Activated naive CD8-positive, alpha-beta T cell treated with anti-CD3 and anti-CD28 coated beads, Interleukin-2, amount 10 ng/mL, durations not matched to agents 7 days and 5 days (primary cell): ENCODE measurements at regions not wholly inside any gene's neighbourhood (a gene's known extent, or its start where the extent isn't known, plus 50 kb on each side); places are given as distances from the start of the nearest gene placed in this dataset.

ENCODE experiments used
- ATAC-seq: fragments of 150-1000 bp; cut with Tn5 transposase; one replicate; pipeline ENCODE4 v1.10.0; 2021; ENCODE audit warnings: low read depth, moderate library complexity
- POLR2A ChIA-PET: fragments of 350-600 bp; sonication (Branson Sonifier 250); formaldehyde crosslinking; loops from one replicate; lab custom pipeline; 2021; ENCODE audit warnings: antibody characterized with exemption; lab: Charles Lee
- DNase-seq: peaks from one replicate; pipeline ENCODE4 v3.0.0; 2021
- H3K27ac Mint-ChIP-seq: one replicate; pipeline ENCODE4 v1.8.0; 2022; ENCODE audit warnings: mild to moderate bottlenecking, mixed read lengths
- H3K27me3 Mint-ChIP-seq: one replicate; pipeline ENCODE4 v1.8.0; 2022; ENCODE audit warnings: mild to moderate bottlenecking, moderate library complexity, mixed read lengths
- H3K36me3 Mint-ChIP-seq: one replicate; pipeline ENCODE4 v1.8.0; 2021; ENCODE audit warnings: mild to moderate bottlenecking, mixed read lengths
- H3K4me1 Mint-ChIP-seq: one replicate; pipeline ENCODE4 v1.8.0; 2021; ENCODE audit warnings: mixed read lengths
- H3K4me3 Mint-ChIP-seq: one replicate; pipeline ENCODE4 v1.8.0; 2022; ENCODE audit warnings: mild to moderate bottlenecking, moderate library complexity, mixed read lengths
- H3K9me3 Mint-ChIP-seq: one replicate; pipeline ENCODE4 v1.8.0; 2021; ENCODE audit warnings: mixed read lengths

DNA sequence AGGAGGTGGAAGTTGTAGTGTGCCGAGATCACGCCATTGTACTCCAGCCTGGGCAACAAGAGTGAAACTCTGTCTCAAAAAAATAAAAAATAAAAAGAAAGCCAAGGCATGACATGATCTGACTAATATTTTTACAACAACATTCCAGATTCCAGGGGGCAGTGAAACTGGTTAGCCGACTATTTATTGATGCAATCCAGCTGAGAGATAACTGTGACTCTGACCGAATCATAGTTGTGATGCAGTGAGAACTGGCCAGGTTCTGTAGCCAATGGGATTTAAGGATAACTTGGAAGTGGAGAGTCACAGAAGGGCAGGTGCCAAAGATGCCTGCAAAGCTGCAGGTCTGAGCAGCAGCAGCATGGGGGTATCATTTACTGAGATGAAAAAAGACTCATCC, 82.9 kb upstream of the TSHZ2 start:
- POLR2A ChIA-PET = no interaction called here
- ATAC-seq = no peak
- Mint-ChIP-seq H3K27me3 (peaks cover 6% of the 10 kb centered on the region), H3K36me3 (no peaks in the 10 kb centered on the region), H3K9me3 (no peaks in the 10 kb centered on the region), H3K4me1 (no peaks in the 10 kb centered on the region), H3K4me3 (no peak overlapping the region), H3K27ac (no peak overlapping the region)
- no peak for DNase-seq

DNA sequence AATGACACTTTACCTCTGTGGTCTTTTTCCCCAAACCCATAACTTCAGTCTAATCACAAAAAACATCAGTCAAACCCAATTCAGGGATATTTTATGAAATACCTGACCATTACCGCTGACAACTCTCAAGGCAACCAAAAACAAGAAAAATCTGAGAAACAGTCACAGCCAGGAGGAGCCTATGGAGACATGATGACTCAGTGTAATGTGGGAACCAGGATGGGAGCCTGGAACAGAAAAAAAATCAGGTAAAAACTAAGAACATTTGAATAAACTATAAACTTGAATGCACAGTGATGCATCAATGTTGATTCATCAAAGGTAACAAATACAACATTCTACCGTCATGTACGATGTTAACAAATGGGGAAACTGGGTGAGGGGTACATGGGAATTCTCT, 84.1 kb upstream of the TSHZ2 start:
- Mint-ChIP-seq H3K9me3 (no peaks in the 10 kb centered on the region), H3K27me3 (peaks cover 2% of the 10 kb centered on the region), H3K4me1 (no peaks in the 10 kb centered on the region), H3K4me3 (no peak overlapping the region), H3K27ac (no peak overlapping the region), H3K36me3 (no peaks in the 10 kb centered on the region)
- no peak for DNase-seq
- no peak for ATAC-seq
- POLR2A ChIA-PET = no interaction called here

DNA sequence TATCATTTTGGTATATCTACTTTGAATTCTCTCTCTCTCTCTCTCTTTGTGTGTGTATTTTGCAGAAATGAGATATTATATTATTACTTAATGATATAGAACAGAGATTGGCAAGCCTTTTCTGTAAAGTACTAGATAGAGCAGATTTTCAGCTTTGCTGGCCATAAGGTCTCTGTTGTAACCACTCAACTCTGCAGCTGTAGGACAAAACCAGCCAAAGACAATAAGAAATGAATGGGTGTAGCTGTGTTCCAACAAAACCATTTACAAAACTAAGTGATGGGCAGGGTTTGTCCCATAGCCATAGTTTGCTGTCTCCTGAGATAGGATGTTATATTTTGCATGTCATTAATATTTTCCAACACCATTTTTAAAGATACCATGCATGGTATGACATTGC, 91.2 kb upstream of the TSHZ2 start:
- ATAC-seq = no peak
- DNase-seq = no peak
- POLR2A ChIA-PET = no interaction called here
- no peaks in the 10 kb centered on the region for H3K27me3 Mint-ChIP-seq
- H3K36me3 Mint-ChIP-seq = no peaks in the 10 kb centered on the region
- no peaks in the 10 kb centered on the region for H3K4me1 Mint-ChIP-seq
- H3K9me3 Mint-ChIP-seq = peaks cover 2% of the 10 kb centered on the region
- no peak overlapping the region for H3K4me3 Mint-ChIP-seq
- no peak overlapping the region for H3K27ac Mint-ChIP-seq

DNA sequence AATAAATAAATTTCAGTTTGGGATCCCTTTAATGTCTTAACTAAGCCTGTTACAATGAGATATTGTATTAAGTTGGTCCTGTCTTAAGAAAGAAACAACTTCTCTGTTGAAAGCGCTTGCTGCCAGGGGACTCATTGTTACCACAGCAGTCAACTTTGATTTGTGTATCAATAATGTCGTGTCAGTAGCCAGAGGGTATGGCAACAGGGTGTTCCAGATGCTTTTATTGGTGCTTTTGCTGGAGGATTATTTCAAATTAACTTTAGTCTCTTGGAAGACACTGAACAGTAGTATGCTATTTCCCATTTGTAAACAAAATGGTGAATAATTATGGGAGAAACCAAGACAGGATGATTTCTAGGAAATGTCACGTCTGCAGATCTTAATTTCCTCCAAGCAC, 91.9 kb upstream of the TSHZ2 start:
- ATAC-seq (no peak), DNase-seq (no peak)
- Mint-ChIP-seq H3K27ac (no peak overlapping the region), H3K36me3 (no peaks in the 10 kb centered on the region), H3K4me3 (no peak overlapping the region), H3K4me1 (no peaks in the 10 kb centered on the region), H3K27me3 (no peaks in the 10 kb centered on the region), H3K9me3 (peaks cover 2% of the 10 kb centered on the region)
- POLR2A ChIA-PET = no interaction called here

DNA sequence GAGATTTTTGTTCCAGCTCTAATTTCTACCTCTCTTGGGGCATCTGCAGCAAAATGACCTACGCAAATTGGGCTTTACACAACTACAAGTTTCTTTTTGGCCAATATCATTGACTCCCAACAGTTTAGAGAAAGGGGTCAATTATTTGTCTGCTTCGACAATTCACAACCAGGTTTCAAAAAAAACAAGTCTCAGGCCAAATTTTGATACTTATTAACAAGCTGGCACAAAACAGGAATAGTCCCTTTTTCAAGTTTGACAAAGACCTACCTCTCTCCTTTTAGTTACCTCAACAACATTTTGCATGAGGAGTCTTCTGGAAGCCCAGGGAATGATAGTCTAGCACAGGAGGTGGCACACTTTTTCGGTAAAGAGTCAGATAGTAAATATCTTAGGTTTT, 97.9 kb upstream of the TSHZ2 start:
- H3K4me1 Mint-ChIP-seq = no peaks in the 10 kb centered on the region
- no peaks in the 10 kb centered on the region for H3K27me3 Mint-ChIP-seq
- POLR2A ChIA-PET = no interaction called here
- no peaks in the 10 kb centered on the region for H3K36me3 Mint-ChIP-seq
- DNase-seq = no peak
- H3K4me3 Mint-ChIP-seq = no peak overlapping the region
- H3K27ac Mint-ChIP-seq = no peak overlapping the region
- H3K9me3 Mint-ChIP-seq = no peaks in the 10 kb centered on the region
- ATAC-seq = no peak

DNA sequence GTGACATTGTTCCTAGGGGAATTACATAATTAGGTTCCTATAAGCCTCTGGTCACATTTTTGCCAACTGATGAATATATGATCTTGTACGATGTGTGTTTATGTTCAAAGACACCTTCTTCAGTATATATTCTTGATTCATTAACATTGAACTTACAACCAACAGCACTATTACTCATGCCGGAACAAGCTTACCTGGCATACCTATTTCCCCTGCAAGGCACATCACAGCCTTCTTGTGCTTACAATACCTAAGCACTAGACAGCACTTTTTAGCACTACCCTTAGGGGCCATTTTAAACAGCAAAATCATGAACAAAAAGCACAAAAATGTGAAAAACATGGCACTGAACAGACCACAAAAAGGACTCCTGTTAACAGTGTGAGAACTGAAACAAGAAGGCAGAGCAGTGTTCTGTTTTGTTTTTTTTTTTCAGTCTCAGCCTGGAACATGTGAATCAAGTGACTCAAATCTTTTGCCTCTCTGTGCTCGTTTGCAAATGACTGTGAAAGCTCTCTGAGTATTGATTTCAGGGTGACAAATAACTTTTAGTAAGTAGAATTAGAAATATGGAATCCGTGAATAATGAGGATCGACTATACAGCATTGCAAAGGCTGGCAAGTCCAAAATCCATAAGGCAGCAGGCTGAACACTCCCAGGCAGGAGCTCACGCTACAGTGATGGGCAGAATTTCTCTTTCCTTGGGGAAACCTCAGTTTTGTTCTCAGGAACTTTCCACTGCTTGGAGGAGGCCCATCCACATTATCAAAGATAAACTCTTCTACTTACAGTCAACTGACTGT, 102.3 kb upstream of the TSHZ2 start:
- Mint-ChIP-seq H3K27me3 (no peaks in the 10 kb centered on the region), H3K27ac (no peak overlapping the region), H3K9me3 (no peaks in the 10 kb centered on the region), H3K4me3 (no peak overlapping the region), H3K36me3 (no peaks in the 10 kb centered on the region), H3K4me1 (no peaks in the 10 kb centered on the region)
- POLR2A ChIA-PET = no interaction called here
- DNase-seq = no peak
- ATAC-seq = no peak

DNA sequence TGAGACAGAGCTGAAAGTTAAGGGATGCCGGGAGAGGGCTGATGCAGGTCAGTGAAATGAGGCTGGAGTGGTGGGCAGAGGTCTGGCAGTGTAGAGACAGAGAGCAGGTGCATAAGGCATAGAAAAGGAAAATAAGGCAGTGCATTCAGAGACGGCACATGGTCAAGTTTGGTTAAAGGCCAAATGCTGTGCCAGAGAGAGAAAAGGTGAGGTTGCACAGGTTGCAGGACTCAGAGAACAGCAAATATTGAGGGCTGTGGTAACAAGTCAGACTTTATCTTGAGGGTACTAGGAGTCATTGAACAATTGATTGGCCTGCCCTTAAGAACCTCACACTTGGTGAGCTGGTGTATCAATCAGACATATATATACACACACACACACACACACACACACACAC, 102.9 kb upstream of the TSHZ2 start:
- Mint-ChIP-seq H3K36me3 (no peaks in the 10 kb centered on the region), H3K27me3 (no peaks in the 10 kb centered on the region), H3K9me3 (no peaks in the 10 kb centered on the region), H3K4me3 (no peak overlapping the region), H3K27ac (no peak overlapping the region), H3K4me1 (no peaks in the 10 kb centered on the region)
- DNase-seq = no peak
- no peak for ATAC-seq
- POLR2A ChIA-PET = no interaction called here

DNA sequence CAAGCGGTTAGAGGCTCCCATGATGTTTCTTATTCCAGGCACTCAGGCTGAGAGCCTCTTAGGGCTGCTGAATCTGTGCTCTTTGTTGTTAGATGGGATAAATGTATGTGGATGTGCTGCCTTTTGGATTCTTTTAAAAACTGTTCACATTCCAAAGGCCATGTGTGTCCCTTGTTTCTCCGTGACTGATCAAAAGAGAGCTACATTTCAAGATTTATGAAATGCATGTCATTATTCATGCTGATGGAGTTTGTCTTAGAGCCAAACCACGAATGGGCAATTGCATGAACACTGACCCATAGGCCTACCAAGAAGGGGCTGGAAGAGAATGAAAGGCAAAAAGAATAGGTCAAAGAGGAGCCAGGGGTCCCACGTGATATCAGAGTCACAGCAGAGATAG, 104.9 kb upstream of the TSHZ2 start:
- H3K4me3 Mint-ChIP-seq = no peak overlapping the region
- no peak for DNase-seq

DNA sequence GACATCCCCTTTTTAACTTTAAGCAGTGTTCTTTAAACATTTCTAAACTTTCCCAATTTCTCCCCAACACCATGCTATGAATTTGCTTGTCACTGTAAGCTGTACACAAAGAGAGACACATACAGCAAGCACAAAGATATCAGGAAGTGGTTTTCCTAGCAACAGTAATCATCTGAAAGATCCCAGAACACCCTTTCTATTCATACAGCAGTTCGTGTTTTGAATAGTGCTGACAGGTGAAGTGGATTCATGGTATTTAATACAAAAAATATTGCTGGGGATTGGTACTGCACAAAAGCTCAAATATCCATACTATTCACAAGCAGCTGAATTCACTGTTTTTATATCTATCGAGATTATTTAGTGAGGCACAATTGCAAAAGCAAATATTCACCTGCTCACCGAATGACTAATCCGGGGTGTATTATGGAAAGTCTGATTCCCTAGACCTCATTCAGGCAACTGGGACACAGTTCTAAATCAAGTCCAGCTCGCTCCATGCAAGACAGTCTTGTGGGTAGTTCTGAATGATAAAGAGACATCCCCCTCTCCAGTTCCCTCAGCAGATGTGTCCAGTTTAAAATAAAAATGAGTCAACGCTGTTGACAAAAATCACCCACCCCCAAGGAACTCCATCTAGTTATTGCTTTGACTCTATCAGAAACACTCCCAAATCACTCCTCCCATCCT, 107.1 kb upstream of the TSHZ2 start:
- Mint-ChIP-seq H3K27ac (no peak overlapping the region), H3K4me3 (no peak overlapping the region), H3K36me3 (no peaks in the 10 kb centered on the region), H3K4me1 (no peaks in the 10 kb centered on the region), H3K27me3 (no peaks in the 10 kb centered on the region), H3K9me3 (no peaks in the 10 kb centered on the region)
- no peak for ATAC-seq
- POLR2A ChIA-PET = no interaction called here
- no peak for DNase-seq

More for the DNA sequence above, 104.9 kb upstream of the TSHZ2 start:
- H3K27ac Mint-ChIP-seq = no peak overlapping the region
- H3K36me3 Mint-ChIP-seq = no peaks in the 10 kb centered on the region
- H3K27me3 Mint-ChIP-seq = no peaks in the 10 kb centered on the region
- no peak for ATAC-seq
- H3K4me1 Mint-ChIP-seq = no peaks in the 10 kb centered on the region
- no peaks in the 10 kb centered on the region for H3K9me3 Mint-ChIP-seq
- POLR2A ChIA-PET = no interaction called here

DNA sequence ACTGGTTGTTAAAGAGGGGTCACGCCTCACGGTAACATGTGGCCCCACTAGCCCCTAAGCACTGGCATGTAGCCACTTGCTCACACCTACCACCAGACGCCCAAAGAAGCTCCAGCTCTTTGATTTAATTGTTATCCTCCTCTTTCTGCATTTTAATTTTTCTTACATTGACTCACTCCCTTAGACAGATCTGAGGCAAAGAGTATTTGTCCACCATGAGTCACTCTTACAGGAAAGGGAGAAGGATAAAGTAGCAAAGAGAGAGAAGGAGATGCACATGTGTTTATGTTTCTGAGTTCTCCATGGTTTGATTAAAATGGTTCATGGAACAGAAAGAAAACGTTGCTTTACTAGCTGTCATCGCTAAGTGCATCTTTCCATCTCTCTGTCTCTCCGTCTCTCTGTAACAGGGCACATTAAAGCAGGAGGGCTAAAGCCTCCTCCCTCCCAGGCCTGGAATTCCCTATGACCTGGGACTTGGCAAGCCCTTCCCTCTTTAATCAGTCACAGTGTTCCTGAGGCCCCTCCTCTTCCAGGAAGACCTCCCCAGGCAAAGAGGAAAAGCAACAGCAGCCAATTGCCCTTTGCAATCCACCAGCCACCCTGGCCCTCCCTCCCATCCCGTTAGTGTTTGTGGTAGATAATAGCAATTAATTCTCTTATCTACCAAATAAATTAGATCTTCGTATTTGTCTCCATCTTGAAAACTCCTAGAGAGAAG, 112.8 kb upstream of the TSHZ2 start:
- Mint-ChIP-seq H3K4me3 (no peak overlapping the region), H3K27me3 (no peaks in the 10 kb centered on the region), H3K36me3 (no peaks in the 10 kb centered on the region), H3K9me3 (peaks cover 3% of the 10 kb centered on the region), H3K27ac (no peak overlapping the region), H3K4me1 (no peaks in the 10 kb centered on the region)
- DNase-seq (no peak), ATAC-seq (no peak)
- POLR2A ChIA-PET = no interaction called here

DNA sequence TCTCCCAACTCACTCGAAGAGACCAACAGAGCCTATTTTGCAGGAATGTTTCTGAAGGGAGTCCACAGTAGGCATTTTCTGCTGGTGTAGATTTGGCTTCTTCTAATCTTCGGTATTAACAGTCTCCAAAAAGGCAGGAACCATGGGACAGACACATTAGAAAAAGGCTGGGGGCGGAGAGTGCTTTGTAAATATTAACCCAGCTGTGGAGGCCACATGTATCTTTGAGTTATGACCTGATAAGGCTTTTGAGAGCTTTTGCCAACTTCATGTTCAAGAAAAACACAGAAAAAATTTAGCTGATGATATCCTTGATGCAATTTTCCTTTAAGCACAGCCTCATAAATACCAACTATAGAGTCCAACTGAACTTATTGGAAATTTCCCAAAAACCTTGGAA, 119.4 kb upstream of the TSHZ2 start:
- H3K9me3 Mint-ChIP-seq = peaks cover 2% of the 10 kb centered on the region
- DNase-seq = no peak
- no peak overlapping the region for H3K27ac Mint-ChIP-seq
- H3K4me1 Mint-ChIP-seq = no peaks in the 10 kb centered on the region
- no peaks in the 10 kb centered on the region for H3K36me3 Mint-ChIP-seq
- POLR2A ChIA-PET = no interaction called here
- no peak for ATAC-seq
- no peak overlapping the region for H3K4me3 Mint-ChIP-seq
- peaks cover 3% of the 10 kb centered on the region for H3K27me3 Mint-ChIP-seq

DNA sequence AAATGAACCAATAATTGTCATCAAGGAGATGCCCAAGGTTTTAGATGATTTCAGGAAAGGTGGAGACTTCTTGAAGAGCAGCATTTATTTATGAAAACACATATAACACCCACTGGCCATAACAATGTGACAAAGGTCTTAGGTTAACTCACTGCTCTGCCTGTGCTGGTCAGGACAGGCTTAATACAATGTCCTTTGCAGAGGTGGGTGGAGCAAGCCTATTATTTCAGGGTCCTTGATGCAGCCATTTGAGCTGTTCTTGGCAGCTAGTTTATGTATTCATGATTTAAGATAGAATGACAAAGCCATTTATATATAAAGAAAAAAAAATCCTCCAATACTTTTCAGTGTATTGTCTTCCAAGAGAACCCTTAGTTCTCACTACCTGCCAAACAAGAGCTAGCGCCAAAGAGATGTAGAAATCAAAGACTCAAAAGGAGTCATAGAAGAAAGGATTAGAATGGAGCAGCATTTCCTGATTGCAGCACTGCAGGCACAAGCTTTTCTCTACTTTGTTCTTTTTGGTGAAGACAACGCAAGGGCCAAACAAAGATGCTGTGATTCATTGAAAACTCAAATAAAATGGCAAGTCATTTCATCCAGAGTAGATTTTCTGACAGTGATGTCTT, 124.3 kb upstream of the TSHZ2 start:
- H3K27me3 Mint-ChIP-seq = peaks cover 3% of the 10 kb centered on the region

DNA sequence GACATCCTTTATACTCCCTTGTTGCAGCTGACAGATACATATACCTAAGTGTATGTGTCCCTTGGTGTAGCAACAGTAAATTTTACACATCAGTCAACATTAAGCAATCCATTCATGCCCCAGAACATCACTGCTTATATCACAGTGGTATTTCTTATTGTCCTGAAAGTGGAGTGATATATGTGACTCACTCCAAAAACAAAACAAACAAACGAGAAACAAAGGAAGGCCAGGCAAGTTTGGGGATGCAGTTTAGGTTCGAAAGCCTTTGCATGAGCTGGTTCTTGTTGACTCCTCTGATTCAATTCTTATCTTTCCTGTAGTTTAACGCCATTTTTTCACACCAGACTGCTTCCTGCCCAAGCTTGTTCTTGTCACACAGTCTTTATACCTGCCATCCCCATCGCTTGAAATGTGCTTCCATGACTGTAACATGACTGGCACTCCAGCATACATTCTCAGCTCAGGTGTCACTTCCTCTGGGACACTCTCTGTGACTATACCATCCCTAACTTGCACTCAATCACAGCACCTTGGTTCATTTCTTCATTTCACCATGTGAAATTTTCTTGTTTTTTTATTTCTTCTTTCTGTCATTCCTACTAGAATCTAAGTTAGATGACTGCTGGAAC, 125.0 kb upstream of the TSHZ2 start:
- no peak overlapping the region for H3K4me3 Mint-ChIP-seq

More for the DNA sequence above, 124.3 kb upstream of the TSHZ2 start:
- H3K9me3 Mint-ChIP-seq = no peaks in the 10 kb centered on the region
- H3K4me3 Mint-ChIP-seq = no peak overlapping the region
- no peaks in the 10 kb centered on the region for H3K4me1 Mint-ChIP-seq
- H3K36me3 Mint-ChIP-seq = no peaks in the 10 kb centered on the region
- ATAC-seq (no peak), DNase-seq (no peak)
- POLR2A ChIA-PET = no interaction called here
- H3K27ac Mint-ChIP-seq = no peak overlapping the region

More for the DNA sequence above, 125.0 kb upstream of the TSHZ2 start:
- Mint-ChIP-seq H3K4me1 (no peaks in the 10 kb centered on the region), H3K9me3 (no peaks in the 10 kb centered on the region), H3K27me3 (peaks cover 3% of the 10 kb centered on the region), H3K36me3 (no peaks in the 10 kb centered on the region), H3K27ac (no peak overlapping the region)
- DNase-seq (no peak), ATAC-seq (no peak)
- POLR2A ChIA-PET = no interaction called here
